ENCODE measurements at regions not wholly inside any gene's neighbourhood (a gene's known extent, or its start where the extent isn't known, plus 50 kb on each side); places are given as distances from the start of the nearest gene placed in this dataset.

- no peak for TF ChIP-seq FOXP2 (optimal IDR thresholded peaks at IDR 0.05; ENCODE audit: borderline replicate concordance, extremely low read depth, extremely low read length, insufficient read depth)
- no peak for TF ChIP-seq SIN3A (IDR thresholded peaks at IDR 0.05; ENCODE audit: borderline replicate concordance, insufficient read depth, low read length)
- no peak for TF ChIP-seq TAF1 (IDR thresholded peaks at IDR 0.05; ENCODE audit: borderline replicate concordance, insufficient read depth, low read length)
- TF ChIP-seq POLR2AphosphoS5 (IDR thresholded peaks at IDR 0.05; ENCODE audit: low read depth, low read length): no peak
- TF ChIP-seq, protein P1, sequence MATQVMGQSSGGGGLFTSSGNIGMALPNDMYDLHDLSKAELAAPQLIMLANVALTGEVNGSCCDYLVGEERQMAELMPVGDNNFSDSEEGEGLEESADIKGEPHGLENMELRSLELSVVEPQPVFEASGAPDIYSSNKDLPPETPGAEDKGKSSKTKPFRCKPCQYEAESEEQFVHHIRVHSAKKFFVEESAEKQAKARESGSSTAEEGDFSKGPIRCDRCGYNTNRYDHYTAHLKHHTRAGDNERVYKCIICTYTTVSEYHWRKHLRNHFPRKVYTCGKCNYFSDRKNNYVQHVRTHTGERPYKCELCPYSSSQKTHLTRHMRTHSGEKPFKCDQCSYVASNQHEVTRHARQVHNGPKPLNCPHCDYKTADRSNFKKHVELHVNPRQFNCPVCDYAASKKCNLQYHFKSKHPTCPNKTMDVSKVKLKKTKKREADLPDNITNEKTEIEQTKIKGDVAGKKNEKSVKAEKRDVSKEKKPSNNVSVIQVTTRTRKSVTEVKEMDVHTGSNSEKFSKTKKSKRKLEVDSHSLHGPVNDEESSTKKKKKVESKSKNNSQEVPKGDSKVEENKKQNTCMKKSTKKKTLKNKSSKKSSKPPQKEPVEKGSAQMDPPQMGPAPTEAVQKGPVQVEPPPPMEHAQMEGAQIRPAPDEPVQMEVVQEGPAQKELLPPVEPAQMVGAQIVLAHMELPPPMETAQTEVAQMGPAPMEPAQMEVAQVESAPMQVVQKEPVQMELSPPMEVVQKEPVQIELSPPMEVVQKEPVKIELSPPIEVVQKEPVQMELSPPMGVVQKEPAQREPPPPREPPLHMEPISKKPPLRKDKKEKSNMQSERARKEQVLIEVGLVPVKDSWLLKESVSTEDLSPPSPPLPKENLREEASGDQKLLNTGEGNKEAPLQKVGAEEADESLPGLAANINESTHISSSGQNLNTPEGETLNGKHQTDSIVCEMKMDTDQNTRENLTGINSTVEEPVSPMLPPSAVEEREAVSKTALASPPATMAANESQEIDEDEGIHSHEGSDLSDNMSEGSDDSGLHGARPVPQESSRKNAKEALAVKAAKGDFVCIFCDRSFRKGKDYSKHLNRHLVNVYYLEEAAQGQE (IDR thresholded peaks at IDR 0.05; ENCODE audit: insufficient read depth in 1 of 2, low read depth in 2 of 2, low read length in 2 of 2): no peak
Observed at GRCh38 chr11:15589070-15589626, 474.4 kb downstream of the INSC start.

GRCh38 chr11:15590132-15590531 lies 475.4 kb downstream of the INSC start:
- TF ChIP-seq TAF1 (IDR thresholded peaks at IDR 0.05; ENCODE audit: borderline replicate concordance, insufficient read depth, low read length): no peak
- TF ChIP-seq SIN3A (IDR thresholded peaks at IDR 0.05; ENCODE audit: borderline replicate concordance, insufficient read depth, low read length): no peak
- no peak for TF ChIP-seq POLR2AphosphoS5 (IDR thresholded peaks at IDR 0.05; ENCODE audit: low read depth, low read length)
- no peak for TF ChIP-seq FOXP2 (optimal IDR thresholded peaks at IDR 0.05; ENCODE audit: borderline replicate concordance, extremely low read depth, extremely low read length, insufficient read depth)
- TF ChIP-seq, protein P1 (IDR thresholded peaks at IDR 0.05; ENCODE audit: insufficient read depth in 1 of 2, low read depth in 2 of 2, low read length in 2 of 2): no peak

DNA sequence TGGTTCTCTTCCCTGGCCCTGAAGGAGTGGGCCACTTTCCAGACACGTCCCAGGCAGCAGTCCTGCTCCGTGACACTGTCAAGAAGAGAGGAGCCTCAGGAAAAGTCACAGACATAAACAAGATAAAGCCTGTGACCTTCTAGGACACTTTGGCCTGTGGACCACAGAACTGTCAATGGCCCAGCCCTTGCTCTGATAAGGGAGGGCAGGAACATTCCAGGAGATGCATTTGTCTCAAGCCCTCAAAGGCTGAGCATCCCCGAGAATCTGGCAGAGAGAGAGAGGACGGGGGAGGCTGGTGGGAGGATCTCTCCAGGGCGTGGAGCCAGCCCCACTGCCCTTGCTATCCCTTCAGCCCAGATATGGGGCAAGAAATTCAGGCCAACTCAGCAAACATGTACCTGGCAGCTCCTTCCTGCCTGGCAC lies 476.4 kb downstream of the INSC start:
- no peak for TF ChIP-seq POLR2AphosphoS5 (IDR thresholded peaks at IDR 0.05; ENCODE audit: low read depth, low read length)
- no peak for TF ChIP-seq TAF1 (IDR thresholded peaks at IDR 0.05; ENCODE audit: borderline replicate concordance, insufficient read depth, low read length)
- TF ChIP-seq, protein P1 (IDR thresholded peaks at IDR 0.05; ENCODE audit: insufficient read depth in 1 of 2, low read depth in 2 of 2, low read length in 2 of 2): no peak
- no peak for TF ChIP-seq SIN3A (IDR thresholded peaks at IDR 0.05; ENCODE audit: borderline replicate concordance, insufficient read depth, low read length)
- TF ChIP-seq FOXP2 (optimal IDR thresholded peaks at IDR 0.05; ENCODE audit: borderline replicate concordance, extremely low read depth, extremely low read length, insufficient read depth): no peak

DNA sequence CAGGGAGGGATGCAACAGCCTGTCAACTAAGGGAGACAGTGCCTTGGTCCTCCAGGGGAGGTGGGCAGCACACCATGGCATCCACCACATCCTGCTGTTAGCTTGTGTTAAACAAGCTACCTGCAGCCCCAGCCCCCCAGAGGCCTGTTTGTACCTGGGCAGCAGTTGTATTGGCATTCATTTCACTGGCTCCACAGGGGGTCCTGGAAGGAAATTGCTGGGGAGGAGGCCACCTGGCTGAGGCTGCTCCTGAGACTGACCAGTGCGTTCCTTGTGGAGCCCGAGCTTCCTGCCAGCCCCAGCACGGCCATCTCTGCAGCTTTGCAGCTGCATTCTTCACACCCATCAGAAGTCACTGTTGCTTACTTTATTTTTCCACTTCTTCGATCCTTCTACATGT lies 479.9 kb downstream of the INSC start:
- TF ChIP-seq FOXP2 (optimal IDR thresholded peaks at IDR 0.05; ENCODE audit: borderline replicate concordance, extremely low read depth, extremely low read length, insufficient read depth): no peak
- TF ChIP-seq SIN3A (IDR thresholded peaks at IDR 0.05; ENCODE audit: borderline replicate concordance, insufficient read depth, low read length): no peak
- no peak for TF ChIP-seq TAF1 (IDR thresholded peaks at IDR 0.05; ENCODE audit: borderline replicate concordance, insufficient read depth, low read length)
- TF ChIP-seq, protein P1 (IDR thresholded peaks at IDR 0.05; ENCODE audit: insufficient read depth in 1 of 2, low read depth in 2 of 2, low read length in 2 of 2): no peak
- TF ChIP-seq POLR2AphosphoS5 (IDR thresholded peaks at IDR 0.05; ENCODE audit: low read depth, low read length): no peak
